ENCODE measurements at regions not wholly inside any gene's neighbourhood (a gene's known extent, or its start where the extent isn't known, plus 50 kb on each side); places are given as distances from the start of the nearest gene placed in this dataset.

GRCh38 chr2:146004462-146004861 is 1484.5 kb upstream of the ZEB2 start:
- DNase-seq (ENCODE audit: low read depth): no peak
- H3K4me3 ChIP-seq (ENCODE audit: control insufficient read depth, low read depth, low read length): no peak overlapping the region
- TF ChIP-seq CTCF (IDR thresholded peaks at IDR 0.05; ENCODE audit: control insufficient read depth, insufficient read depth, low read depth, low read length, missing control alignments): no peak

DNA sequence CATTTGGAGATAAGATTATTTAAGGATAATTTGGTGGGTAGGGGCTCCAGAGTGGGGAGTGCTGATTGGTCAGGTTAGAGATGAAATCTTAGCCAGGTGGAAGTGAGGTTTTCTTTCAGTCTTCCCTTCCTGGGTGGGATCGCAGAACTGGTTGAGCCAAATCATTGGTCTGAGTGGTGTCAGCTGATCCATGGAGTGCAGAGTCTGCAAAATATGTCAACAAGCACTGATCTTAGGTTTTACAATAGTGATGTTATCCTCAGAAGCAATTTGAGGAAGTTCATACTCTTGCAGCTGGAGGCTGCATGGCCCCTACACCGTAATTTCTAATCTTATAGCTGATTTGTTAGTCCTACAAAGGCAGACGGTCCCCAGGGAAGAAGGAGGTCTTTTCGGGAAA is 1483.4 kb upstream of the ZEB2 start:
- no peak for DNase-seq (ENCODE audit: low read depth)
- H3K4me3 ChIP-seq (ENCODE audit: control insufficient read depth, low read depth, low read length): no peak overlapping the region
- no peak for TF ChIP-seq CTCF (IDR thresholded peaks at IDR 0.05; ENCODE audit: control insufficient read depth, insufficient read depth, low read depth, low read length, missing control alignments)

- no peak for TF ChIP-seq CTCF (IDR thresholded peaks at IDR 0.05; ENCODE audit: control insufficient read depth, insufficient read depth, low read depth, low read length, missing control alignments)
- no peak overlapping the region for H3K4me3 ChIP-seq (ENCODE audit: control insufficient read depth, low read depth, low read length)
- no peak for DNase-seq (ENCODE audit: low read depth)
Observed at GRCh38 chr2:145994910-145995309, 1475.0 kb upstream of the ZEB2 start.

DNA sequence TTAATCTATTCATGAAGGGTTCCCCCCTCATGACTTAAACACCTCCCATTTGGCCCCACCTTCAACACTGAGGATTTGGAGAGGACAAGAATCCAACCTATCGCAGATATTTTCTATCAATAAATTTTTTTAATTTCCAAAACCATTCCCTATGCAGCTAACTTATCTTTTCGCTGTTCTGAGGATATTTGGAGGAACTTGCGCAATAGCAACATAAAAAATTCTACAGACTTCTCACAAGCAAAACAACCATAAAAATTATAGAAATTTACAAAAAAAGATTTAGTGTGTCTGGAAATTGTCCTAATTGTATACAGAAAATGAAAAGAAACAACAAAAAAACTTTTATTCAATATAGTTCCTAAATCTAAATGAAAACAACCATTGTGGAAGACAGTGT is 1472.7 kb upstream of the ZEB2 start:
- TF ChIP-seq CTCF (IDR thresholded peaks at IDR 0.05; ENCODE audit: control insufficient read depth, insufficient read depth, low read depth, low read length, missing control alignments): no peak
- H3K4me3 ChIP-seq (ENCODE audit: control insufficient read depth, low read depth, low read length): no peak overlapping the region
- DNase-seq (ENCODE audit: low read depth): no peak

DNA sequence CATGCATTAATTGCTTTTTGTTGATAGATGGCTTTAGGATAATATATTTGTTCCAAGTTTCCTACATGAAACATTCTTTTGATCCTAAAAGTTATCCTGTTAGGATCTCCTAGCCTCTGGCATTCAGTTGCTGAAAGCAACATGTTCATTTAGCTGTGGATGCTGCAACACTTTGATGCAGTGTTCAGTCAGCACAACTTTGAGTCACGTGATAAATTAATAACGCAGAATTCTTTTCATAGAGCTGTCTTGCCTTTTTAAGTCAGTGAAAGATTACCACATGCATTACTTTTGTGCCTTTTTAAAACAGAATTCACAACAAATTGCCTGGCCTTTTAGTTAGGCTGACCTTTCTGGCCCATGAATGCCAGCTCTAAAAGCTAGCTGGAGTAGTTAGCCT is 1467.9 kb upstream of the ZEB2 start:
- no peak overlapping the region for H3K4me3 ChIP-seq (ENCODE audit: control insufficient read depth, low read depth, low read length)
- TF ChIP-seq CTCF (IDR thresholded peaks at IDR 0.05; ENCODE audit: control insufficient read depth, insufficient read depth, low read depth, low read length, missing control alignments): no peak
- DNase-seq (ENCODE audit: low read depth): no peak

- no peak for DNase-seq (ENCODE audit: low read depth)
- no peak for TF ChIP-seq CTCF (IDR thresholded peaks at IDR 0.05; ENCODE audit: control insufficient read depth, insufficient read depth, low read depth, low read length, missing control alignments)
- no peak overlapping the region for H3K4me3 ChIP-seq (ENCODE audit: control insufficient read depth, low read depth, low read length)
Observed at GRCh38 chr2:145985517-145985916, 1465.6 kb upstream of the ZEB2 start.

DNA sequence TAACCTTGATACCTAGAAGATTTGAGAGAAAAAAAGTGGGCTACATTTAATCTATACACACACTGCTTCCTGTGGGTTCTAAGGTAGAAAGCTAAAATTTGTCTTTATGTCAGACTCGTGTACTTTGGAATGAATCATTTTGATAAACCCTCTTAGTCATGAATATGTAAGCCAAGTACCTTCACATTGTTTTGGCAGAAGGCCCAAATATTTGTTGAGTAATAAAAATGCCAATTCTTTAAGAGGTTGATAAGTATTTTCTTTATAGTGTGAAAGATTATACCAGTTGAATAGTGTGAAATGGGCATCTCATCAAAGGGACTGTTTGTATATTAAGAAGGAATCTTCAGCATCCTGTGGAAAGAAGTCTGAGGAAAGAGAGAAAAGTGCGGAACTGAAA is 1464.7 kb upstream of the ZEB2 start:
- H3K4me3 ChIP-seq (ENCODE audit: control insufficient read depth, low read depth, low read length): no peak overlapping the region
- no peak for TF ChIP-seq CTCF (IDR thresholded peaks at IDR 0.05; ENCODE audit: control insufficient read depth, insufficient read depth, low read depth, low read length, missing control alignments)
- DNase-seq (ENCODE audit: low read depth): no peak
